Neural cell (in vitro differentiated cells): ENCODE measurements at regions not wholly inside any gene's neighbourhood (a gene's known extent, or its start where the extent isn't known, plus 50 kb on each side); places are given as distances from the start of the nearest gene placed in this dataset.

Experiments
- EZH2 ChIP-seq: fragments of 200-600, 300-800 bp; shearing (Covaris generic), sonication (generic); IDR thresholded peaks from 2 replicates; pipeline ENCODE4 v1.6.1; 2014; ENCODE audit warnings: antibody characterized with exemption, low read length, borderline replicate concordance, mild to moderate bottlenecking; ENCODE audit not compliant: insufficient read depth, poor library complexity, severe bottlenecking
- MXI1 ChIP-seq: fragments of 450-650 bp; conservative IDR thresholded peaks from 2 replicates; pipeline ENCODE4 v1.6.1; 2014; ENCODE audit warnings: antibody characterized with exemption, mild to moderate bottlenecking; ENCODE audit not compliant: poor library complexity, severe bottlenecking
- TF ChIP-seq, protein P1 (sequence below): fragments of 450-650 bp; IDR thresholded peaks from 2 replicates; pipeline ENCODE4 v1.5.1; 2014; ENCODE audit warnings: antibody characterized with exemption, mild to moderate bottlenecking, moderate library complexity; ENCODE audit not compliant: poor library complexity, severe bottlenecking
- TF ChIP-seq, protein P2 (sequence below): IDR thresholded peaks from 2 replicates; pipeline ENCODE4 v1.6.1; 2012; ENCODE audit warnings: borderline replicate concordance

DNA sequence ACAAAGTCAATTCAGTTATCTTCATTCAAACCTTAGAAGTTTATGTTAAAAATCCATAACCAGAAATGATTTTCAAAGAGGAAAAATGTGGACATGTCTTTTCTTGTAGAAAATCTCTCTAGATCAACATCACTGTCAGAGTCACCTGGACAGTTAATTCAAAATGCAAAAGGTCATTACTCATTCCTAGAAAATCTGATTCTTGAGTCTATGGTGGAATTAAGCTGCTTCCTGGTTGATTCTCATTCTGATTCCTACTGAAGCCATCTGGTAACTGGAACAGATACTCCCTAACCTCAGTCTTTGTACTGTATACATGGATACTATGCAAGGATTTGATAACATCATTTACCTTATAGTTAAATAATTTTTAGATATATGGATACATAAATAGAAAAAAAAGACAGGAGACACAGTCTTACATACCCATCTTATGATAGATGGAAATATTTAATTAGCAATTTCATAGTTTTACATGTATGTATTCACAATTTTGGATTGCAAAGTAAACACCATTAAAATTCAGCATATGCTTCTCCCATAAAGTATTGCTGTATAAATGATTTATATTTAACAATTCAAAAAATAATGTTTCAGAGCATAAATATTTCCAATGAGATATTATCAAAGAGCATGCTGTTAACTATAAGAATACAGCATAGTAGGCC is 693.2 kb upstream of the CCDC54 start:
- TF ChIP-seq, protein P1, sequence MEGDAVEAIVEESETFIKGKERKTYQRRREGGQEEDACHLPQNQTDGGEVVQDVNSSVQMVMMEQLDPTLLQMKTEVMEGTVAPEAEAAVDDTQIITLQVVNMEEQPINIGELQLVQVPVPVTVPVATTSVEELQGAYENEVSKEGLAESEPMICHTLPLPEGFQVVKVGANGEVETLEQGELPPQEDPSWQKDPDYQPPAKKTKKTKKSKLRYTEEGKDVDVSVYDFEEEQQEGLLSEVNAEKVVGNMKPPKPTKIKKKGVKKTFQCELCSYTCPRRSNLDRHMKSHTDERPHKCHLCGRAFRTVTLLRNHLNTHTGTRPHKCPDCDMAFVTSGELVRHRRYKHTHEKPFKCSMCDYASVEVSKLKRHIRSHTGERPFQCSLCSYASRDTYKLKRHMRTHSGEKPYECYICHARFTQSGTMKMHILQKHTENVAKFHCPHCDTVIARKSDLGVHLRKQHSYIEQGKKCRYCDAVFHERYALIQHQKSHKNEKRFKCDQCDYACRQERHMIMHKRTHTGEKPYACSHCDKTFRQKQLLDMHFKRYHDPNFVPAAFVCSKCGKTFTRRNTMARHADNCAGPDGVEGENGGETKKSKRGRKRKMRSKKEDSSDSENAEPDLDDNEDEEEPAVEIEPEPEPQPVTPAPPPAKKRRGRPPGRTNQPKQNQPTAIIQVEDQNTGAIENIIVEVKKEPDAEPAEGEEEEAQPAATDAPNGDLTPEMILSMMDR = no peak
- no peak for TF ChIP-seq EZH2
- TF ChIP-seq MXI1 = no peak
- TF ChIP-seq, protein P2, sequence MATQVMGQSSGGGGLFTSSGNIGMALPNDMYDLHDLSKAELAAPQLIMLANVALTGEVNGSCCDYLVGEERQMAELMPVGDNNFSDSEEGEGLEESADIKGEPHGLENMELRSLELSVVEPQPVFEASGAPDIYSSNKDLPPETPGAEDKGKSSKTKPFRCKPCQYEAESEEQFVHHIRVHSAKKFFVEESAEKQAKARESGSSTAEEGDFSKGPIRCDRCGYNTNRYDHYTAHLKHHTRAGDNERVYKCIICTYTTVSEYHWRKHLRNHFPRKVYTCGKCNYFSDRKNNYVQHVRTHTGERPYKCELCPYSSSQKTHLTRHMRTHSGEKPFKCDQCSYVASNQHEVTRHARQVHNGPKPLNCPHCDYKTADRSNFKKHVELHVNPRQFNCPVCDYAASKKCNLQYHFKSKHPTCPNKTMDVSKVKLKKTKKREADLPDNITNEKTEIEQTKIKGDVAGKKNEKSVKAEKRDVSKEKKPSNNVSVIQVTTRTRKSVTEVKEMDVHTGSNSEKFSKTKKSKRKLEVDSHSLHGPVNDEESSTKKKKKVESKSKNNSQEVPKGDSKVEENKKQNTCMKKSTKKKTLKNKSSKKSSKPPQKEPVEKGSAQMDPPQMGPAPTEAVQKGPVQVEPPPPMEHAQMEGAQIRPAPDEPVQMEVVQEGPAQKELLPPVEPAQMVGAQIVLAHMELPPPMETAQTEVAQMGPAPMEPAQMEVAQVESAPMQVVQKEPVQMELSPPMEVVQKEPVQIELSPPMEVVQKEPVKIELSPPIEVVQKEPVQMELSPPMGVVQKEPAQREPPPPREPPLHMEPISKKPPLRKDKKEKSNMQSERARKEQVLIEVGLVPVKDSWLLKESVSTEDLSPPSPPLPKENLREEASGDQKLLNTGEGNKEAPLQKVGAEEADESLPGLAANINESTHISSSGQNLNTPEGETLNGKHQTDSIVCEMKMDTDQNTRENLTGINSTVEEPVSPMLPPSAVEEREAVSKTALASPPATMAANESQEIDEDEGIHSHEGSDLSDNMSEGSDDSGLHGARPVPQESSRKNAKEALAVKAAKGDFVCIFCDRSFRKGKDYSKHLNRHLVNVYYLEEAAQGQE = no peak
